Keratinocyte (primary cell): ENCODE measurements at regions not wholly inside any gene's neighbourhood (a gene's known extent, or its start where the extent isn't known, plus 50 kb on each side); places are given as distances from the start of the nearest gene placed in this dataset.

Experiments used
- DNase-seq: peaks from one replicate; pipeline ENCODE4 v3.0.0-alpha.2; 2011; ENCODE audit warnings: low read depth, missing footprints, low spot score
- FAIRE-seq: peaks from 2 replicates; lab custom pipeline; 2011; peaks lifted over from hg19 to GRCh38; lab: Jason Lieb, UNC
- H2AFZ ChIP-seq: 2 replicates; pipeline ENCODE4 v1.6.0; 2012; ENCODE audit warnings: low read length, control low read depth, inconsistent platforms; ENCODE audit not compliant: control insufficient read depth
- H3K27ac ChIP-seq: 2 replicates; pipeline ENCODE4 v1.5.1; 2011; ENCODE audit warnings: low read length; ENCODE audit not compliant: control insufficient read depth, insufficient read depth
- H3K27me3 ChIP-seq: 3 replicates; pipeline ENCODE4 v1.6.0; 2011; ENCODE audit warnings: low read length; ENCODE audit not compliant: control insufficient read depth, insufficient read depth; ENCODE audit errors: extremely low read depth
- H3K36me3 ChIP-seq, 2 experiments: 2 replicates in 1 of 2; 3 replicates in 1 of 2; pipeline ENCODE4 v1.5.1; 2011; ENCODE audit warnings: low read length in 2 of 2, mild to moderate bottlenecking in 1 of 2; ENCODE audit not compliant: control insufficient read depth in 2 of 2, insufficient read depth in 2 of 2; ENCODE audit errors: extremely low read depth in 1 of 2
- H3K4me1 ChIP-seq: 3 replicates; pipeline ENCODE4 v1.5.1; 2011; ENCODE audit warnings: low read length; ENCODE audit not compliant: control insufficient read depth, insufficient read depth; ENCODE audit errors: extremely low read depth
- H3K4me2 ChIP-seq: 3 replicates; pipeline ENCODE4 v1.6.0; 2011; ENCODE audit warnings: low read depth, low read length; ENCODE audit not compliant: control insufficient read depth, insufficient read depth; ENCODE audit errors: extremely low read depth
- H3K4me3 ChIP-seq, 3 experiments: fragments of 200-600 bp in 1 of 3; sonication (generic) in 1 of 3; 2 replicates in 2 of 3; 3 replicates in 1 of 3; pipeline ENCODE4 v1.5.1; 2011 to 2016; ENCODE audit warnings: low read length in 3 of 3, mild to moderate bottlenecking in 3 of 3, control low read depth in 2 of 3, inconsistent platforms in 1 of 3, low read depth in 1 of 3, mixed read lengths in 1 of 3, mixed run types in 1 of 3, moderate library complexity in 1 of 3; ENCODE audit not compliant: control insufficient read depth in 2 of 3, insufficient read depth in 2 of 3; ENCODE audit errors: extremely low read depth in 1 of 3
- H3K79me2 ChIP-seq: 2 replicates; pipeline ENCODE4 v1.6.0; 2012; ENCODE audit warnings: low read length; ENCODE audit not compliant: control insufficient read depth, insufficient read depth
- H3K9ac ChIP-seq: 3 replicates; pipeline ENCODE4 v1.6.0; 2011; ENCODE audit warnings: low read length; ENCODE audit not compliant: control insufficient read depth, insufficient read depth; ENCODE audit errors: extremely low read depth
- H3K9me1 ChIP-seq: 3 replicates; pipeline ENCODE4 v1.6.0; 2011; ENCODE audit warnings: low read length; ENCODE audit not compliant: control insufficient read depth, insufficient read depth; ENCODE audit errors: extremely low read depth
- H3K9me3 ChIP-seq: 2 replicates; pipeline ENCODE4 v1.5.1; 2012; ENCODE audit warnings: low read depth, low read length; ENCODE audit not compliant: control insufficient read depth
- H4K20me1 ChIP-seq: 3 replicates; pipeline ENCODE4 v1.6.0; 2011; ENCODE audit warnings: low read length; ENCODE audit not compliant: control insufficient read depth, insufficient read depth; ENCODE audit errors: extremely low read depth
- CTCF ChIP-seq, 3 experiments: IDR thresholded peaks in 1 of 3; conservative IDR thresholded peaks in 1 of 3; optimal IDR thresholded peaks in 1 of 3; 2 replicates in 2 of 3; 3 replicates in 1 of 3; pipeline versions ENCODE3 to v1.5.1; 2011; ENCODE audit warnings: low read length in 3 of 3, mild to moderate bottlenecking in 3 of 3, moderate library complexity in 2 of 3, control low read depth in 1 of 3, inconsistent platforms in 1 of 3; ENCODE audit not compliant: insufficient read depth in 2 of 3; ENCODE audit errors: extremely low read depth in 1 of 3
- EZH2 ChIP-seq: IDR thresholded peaks from one replicate; pipeline ENCODE4 v1.6.1; 2012; ENCODE audit warnings: inconsistent platforms, mild to moderate bottlenecking, low read length, moderate library complexity
- dilution Hi-C: fragments of 300-500 bp; cut with MboI; formaldehyde crosslinking; loops from one replicate; pipeline ENCODE4 v1.7.0; 2020; ENCODE audit warnings: low sequenced_read_pairs; ENCODE audit not compliant: extremely low pct_ligation_motif_present

DNA sequence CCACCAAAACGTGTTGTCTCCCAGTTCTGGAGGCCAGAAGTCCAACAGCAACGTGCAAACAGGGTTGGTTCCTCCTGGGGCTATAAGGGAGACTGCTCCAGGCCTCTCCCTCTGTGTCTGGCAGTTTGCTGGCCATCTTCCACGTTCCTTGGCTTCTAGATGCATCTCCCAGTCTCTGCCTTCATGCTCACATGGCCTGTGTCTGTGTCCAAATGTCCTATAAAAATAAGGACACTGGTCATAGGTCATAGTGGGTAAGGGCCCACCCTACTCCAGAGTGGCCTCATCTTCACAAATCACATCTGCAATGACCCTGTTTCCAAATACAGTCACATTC is 69.4 kb upstream of the TAF1B start:
- H3K4me1 ChIP-seq: peaks cover 10% of the 10 kb centered on the region
- TF ChIP-seq EZH2 (no peak), CTCF (optimal IDR thresholded peaks at IDR 0.05 in 1 of 3, IDR thresholded peaks at IDR 0.05 in 1 of 3, conservative IDR thresholded peaks at IDR 0.05 in 1 of 3; ENCODE audit: extremely low read depth in 1 of 3, insufficient read depth in 2 of 3, low read length in 3 of 3) (no peak)
- no peak overlapping the region for H3K4me3 ChIP-seq
- H2AFZ ChIP-seq: no peak overlapping the region
- DNase-seq (no peak), FAIRE-seq (no peak)
- H3K27ac ChIP-seq: no peak overlapping the region
- no peaks in the 10 kb centered on the region for H4K20me1 ChIP-seq
- H3K9me3 ChIP-seq: no peaks in the 10 kb centered on the region
- no peak overlapping the region for H3K9ac ChIP-seq
- no peaks in the 10 kb centered on the region for H3K36me3 ChIP-seq
- H3K79me2 ChIP-seq: no peaks in the 10 kb centered on the region
- H3K9me1 ChIP-seq: no peaks in the 10 kb centered on the region
- peaks cover 17% of the 10 kb centered on the region for H3K27me3 ChIP-seq
- no peak overlapping the region for H3K4me2 ChIP-seq
- dilution Hi-C loops: loop anchor here (25.0 kb wide), 1 partner anchor 263 kb away; the partner anchor contains the start of gene KLF11

DNA sequence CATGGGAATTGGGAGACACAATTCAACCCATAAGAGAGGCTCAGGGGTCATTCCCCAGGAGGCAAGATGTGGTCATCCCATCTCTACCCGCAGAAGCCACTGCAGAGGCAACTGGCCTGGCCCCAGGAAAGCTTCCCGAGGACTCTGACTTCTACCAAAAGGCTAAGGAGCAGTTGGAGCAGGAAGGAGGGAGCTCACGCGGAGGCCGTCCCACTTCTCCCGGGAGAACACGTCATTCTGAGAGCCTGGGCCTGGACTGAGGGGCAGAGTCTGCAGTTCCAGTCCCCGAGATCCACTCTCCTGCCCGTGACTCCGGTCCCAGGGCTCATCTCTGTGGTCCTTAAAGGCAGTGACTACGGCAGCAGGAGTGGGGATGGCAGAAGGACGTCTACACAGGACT is 69.0 kb upstream of the TAF1B start:
- no peak overlapping the region for H3K4me2 ChIP-seq
- H3K79me2 ChIP-seq: no peaks in the 10 kb centered on the region
- H3K27ac ChIP-seq: no peak overlapping the region
- H3K9me3 ChIP-seq: no peaks in the 10 kb centered on the region
- no peaks in the 10 kb centered on the region for H3K9me1 ChIP-seq
- H3K4me3 ChIP-seq: no peak overlapping the region
- no peak for FAIRE-seq
- H3K27me3 ChIP-seq: peaks cover 17% of the 10 kb centered on the region
- H3K36me3 ChIP-seq: no peaks in the 10 kb centered on the region
- no peaks in the 10 kb centered on the region for H4K20me1 ChIP-seq
- H3K4me1 ChIP-seq: peaks cover 10% of the 10 kb centered on the region
- no peak for DNase-seq
- no peak overlapping the region for H2AFZ ChIP-seq
- dilution Hi-C loops: loop anchor here (25.0 kb wide), 1 partner anchor 263 kb away; the partner anchor contains the start of gene KLF11
- H3K9ac ChIP-seq: no peak overlapping the region
- TF ChIP-seq CTCF (optimal IDR thresholded peaks at IDR 0.05 in 1 of 3, IDR thresholded peaks at IDR 0.05 in 1 of 3, conservative IDR thresholded peaks at IDR 0.05 in 1 of 3; ENCODE audit: extremely low read depth in 1 of 3, insufficient read depth in 2 of 3, low read length in 3 of 3): no peak
- no peak for TF ChIP-seq EZH2
